HUDEP-2 (cell line): ENCODE measurements at regions not wholly inside any gene's neighbourhood (a gene's known extent, or its start where the extent isn't known, plus 50 kb on each side); places are given as distances from the start of the nearest gene placed in this dataset.

Experiments used
- DNase-seq, 76 experiments: peaks; one replicate each; lab custom pipeline; 2025; ENCODE audit not compliant: unreplicated experiment in 76 of 76; lab: John Stamatoyannopoulos, UW

DNA sequence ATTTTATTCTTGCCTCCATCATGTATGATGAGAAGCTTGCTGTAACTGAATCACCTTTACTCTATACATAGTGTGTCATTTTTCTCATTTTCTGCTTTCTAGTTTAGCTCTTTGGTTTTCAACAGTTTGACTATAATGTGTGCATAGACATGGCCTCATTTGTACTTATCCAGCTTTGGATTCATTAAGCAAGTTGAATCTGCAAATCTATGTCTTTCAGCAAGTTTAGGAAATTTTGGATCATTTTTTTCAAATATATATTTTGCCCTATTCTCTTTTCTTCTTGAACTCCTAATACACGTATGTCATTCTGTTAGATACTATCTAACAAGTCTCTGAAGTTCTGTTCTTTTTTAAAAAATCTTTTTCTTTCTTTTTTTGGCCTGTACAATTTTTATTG is 57.8 kb downstream of the PRLHR start:
- no peak for DNase-seq

DNA sequence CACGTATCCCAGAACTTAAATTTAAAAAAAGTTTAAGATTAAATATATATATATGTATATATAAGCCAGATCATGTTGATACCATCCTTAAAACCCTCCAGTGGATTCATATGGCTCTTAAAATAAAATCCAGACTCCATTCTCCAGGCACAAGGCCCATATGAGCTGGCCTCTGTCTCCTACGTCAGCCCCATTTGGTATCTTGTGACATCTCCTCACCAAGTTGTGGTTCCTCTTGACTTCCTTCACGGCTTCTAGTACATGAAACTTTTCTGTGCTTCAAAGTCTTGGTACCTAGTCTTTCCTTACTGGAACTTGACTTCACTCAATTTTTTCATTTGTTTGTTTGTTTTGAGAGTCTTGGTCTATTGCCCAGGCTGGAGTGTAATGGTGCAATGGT is 61.3 kb downstream of the PRLHR start:
- DNase-seq: no peak

DNA sequence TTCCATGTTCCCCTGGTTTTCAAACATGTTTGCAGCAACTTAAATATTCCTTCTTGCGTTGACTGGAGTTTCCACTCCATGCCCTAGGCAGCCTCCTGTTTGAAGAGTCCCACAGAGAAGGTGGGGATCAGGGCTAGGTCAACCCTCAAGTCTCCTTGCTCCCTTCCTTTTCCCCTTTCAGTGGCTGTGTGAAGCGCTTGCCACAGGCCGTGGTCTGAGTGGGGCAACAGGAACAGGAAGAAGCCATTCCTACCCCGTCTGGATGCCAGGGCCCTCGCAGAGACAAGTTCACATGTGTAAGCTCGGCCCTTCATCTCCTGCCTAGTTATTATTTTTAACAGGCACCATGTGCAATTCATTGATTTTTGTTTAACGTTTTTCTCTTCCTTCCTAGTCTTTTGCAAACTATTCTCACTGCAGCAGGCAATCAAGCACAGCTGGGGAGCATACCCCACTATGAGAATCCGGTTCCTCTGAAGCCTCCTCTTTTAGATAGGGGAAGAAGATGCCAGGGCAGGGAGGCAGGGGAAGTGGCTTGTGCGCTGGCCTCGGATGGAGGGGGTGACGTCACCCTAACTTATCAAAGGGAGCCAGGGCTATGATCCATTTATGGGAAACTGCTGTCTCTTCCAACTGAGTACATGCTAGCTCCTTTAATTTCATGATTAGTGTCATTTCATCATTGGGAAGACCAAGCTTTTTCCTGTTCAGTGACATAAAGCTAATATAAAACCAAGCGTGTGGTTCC is 64.2 kb downstream of the PRLHR start:
- DNase-seq: no peak

- DNase-seq: no peak
Observed at GRCh38 chr10:118528426-118528825, 67.0 kb downstream of the PRLHR start.

GRCh38 chr10:118523775-118524174 is 71.7 kb downstream of the PRLHR start:
- DNase-seq: no peak

GRCh38 chr10:118522791-118523498 is 72.5 kb downstream of the PRLHR start:
- DNase-seq: no peak

- no peak for DNase-seq
Observed at GRCh38 chr10:118521415-118522117, 73.9 kb downstream of the PRLHR start.

DNA sequence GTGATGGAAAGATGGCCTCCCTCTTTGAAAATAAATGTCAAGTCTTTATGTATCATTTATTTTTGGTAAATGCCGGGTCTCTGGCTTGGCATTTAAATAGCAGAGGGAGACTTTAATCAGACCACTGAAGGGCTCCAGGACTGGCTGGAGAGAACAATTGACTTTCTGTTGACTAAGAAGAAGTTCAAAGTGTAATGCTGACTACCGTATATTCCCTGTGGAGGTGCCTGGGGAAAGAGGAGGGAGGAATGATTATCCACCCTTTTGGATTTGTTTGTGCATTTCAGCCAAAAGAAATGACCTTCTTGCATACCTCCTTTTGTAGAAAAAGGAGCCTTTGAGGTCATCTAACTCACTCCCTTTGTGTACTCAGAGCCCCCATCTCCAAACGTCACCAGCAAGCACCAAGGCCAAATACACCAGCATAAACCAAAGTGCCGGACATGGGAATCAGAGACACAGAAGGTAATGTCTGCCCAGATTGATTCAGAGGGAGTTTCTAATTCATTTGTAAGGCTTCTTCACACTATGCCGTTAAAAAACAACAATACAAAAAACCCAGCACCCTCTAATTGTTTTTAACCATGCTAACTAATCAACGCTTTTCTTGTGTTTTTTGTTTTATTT is 75.2 kb downstream of the PRLHR start:
- DNase-seq: no peak

GRCh38 chr10:118518095-118518494 is 77.4 kb downstream of the PRLHR start:
- no peak for DNase-seq

DNA sequence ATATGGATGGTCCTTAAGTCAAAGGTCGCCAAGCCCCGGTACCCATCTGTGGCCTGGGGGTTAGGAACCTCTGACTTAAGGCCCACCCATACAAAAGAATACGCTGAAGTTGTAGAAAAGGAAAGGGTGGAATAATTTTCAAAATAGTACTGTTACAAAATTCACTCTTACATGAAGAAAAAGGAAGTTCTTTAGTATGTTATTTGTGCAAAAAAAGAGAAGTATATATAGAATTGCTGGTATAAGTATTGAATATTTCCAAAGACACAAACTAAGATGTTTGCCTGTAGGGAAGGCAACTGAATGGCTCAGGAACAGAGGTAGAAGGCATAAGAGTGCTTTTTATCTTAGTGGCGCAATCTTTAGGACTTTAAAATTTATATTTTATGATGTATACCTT is 78.7 kb downstream of the PRLHR start:
- no peak for DNase-seq

GRCh38 chr10:118513174-118513573 is 82.3 kb downstream of the PRLHR start:
- DNase-seq: no peak

DNA sequence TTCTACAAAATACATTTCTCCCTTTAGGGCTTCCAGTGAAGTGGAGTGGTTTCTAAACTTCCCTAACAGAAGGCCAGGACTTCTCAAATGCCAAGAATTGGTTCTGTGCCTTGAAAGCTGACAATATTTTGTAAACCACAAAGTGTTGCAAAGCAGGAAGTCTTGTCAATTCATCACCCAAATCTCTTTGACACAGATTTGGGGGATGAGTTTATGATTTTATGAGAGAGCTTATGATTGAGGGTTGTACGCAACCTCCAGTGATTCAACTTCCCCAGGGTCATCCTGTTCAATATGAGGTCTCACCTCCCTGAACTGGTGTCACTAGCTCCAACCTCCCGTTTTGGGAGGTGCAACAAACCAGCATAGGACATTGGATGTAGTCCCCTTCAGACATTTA is 83.7 kb downstream of the PRLHR start:
- no peak for DNase-seq

DNA sequence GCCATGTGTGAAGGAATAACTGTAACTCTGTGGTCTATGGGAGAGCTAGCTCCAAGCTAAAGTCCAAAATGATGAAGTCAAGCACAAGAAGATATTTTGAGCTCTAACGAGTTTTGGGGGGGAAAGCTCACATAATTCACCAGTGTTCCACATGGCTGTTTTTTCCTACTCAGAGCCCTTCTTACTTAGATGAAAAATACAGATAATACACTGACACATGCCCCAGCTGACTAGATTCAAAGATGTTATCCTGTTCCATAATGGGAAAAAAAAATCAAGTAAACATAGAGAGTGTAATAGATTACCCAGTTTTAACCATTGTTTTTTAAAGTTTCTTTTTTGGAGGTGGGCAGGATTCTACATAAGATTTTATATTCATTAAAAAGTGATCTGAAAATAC is 86.6 kb downstream of the PRLHR start:
- DNase-seq: no peak

DNA sequence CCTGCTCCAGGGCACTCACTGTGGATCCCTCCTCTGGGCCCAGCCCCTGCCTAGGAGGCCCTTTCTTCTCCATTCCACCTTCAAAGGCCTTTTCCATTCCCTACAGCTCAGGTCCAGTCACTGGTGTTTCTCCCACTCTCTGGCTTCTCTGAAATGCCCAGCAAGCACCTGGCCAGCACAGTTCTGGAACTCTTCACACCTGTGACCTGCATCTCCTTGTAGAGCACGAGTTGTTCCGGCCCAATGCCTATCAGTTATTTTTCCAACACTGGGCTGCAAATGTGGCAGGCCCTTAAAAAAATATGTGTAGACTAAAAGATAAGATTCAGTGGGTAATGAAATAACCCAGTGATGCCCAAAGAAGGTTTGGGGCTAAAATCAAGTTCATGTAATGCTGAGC is 87.1 kb downstream of the PRLHR start:
- DNase-seq: no peak

DNA sequence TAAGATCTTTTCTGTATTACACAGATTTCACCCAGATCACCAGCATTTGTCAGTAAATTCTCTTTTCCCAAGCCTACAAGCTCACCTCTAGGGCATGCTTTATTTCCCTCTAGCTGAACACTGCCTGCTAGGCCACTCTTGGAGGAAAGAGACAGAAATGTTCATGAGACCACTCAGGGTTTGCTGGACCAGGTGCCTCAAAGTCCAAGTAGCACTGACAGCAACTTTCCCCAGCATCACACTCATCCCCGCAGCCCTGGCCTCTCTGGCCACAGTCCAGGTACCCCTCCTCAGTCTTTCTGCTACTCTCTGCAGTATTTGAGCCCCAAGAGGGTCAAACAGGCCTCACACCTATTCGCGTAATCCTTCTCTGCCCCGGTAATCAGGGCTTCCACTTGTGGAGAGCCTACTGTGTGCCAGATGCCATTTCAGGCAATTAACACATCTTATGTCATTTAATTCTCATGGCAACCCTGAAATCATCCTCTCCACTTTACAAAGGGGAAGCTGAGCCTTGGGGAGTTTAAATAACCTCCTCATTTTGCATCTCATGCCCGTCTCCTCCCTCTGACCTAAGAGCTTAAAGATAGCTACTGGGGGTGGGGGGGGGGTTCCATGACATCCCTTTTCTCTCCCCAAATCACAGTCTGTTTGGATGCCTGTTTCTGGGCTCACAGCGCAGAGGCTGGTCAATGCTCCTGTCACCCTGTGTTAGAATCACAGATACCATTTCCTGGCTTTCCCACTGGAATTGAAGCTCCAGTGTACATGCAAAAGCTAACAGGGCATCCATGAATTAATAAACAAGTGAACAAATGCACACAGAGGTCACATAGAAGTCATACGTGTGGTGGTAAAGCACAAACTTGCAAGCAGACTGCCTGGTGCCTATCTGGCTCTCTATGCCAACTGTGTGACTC is 88.5 kb downstream of the PRLHR start:
- DNase-seq: no peak

GRCh38 chr10:118505363-118505762 is 90.1 kb downstream of the PRLHR start:
- DNase-seq: no peak

GRCh38 chr10:118504467-118505205 is 90.8 kb downstream of the PRLHR start:
- DNase-seq: no peak

- DNase-seq: no peak
Observed at GRCh38 chr10:118504044-118504443, 91.4 kb downstream of the PRLHR start.

DNA sequence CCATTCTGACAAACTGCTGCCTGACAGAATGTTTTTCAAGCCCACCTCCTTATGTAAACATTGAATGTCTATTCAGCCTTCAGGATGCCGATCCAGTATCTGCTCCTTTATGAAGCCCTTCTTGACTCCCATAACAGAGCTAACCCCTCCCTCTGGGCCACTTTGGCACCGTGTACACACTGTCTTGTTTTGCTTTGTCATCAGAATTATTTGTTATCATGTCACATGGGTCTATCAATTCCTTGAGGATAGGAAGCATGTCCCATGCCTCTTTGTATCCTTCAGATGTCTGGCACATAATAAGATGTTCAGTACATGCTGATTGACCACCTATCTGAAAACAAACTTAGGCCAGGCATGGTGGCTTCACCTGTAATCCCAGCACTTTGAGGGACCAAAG is 92.3 kb downstream of the PRLHR start:
- DNase-seq: no peak
